GM21390 (cell line): ENCODE measurements at regions not wholly inside any gene's neighbourhood (a gene's known extent, or its start where the extent isn't known, plus 50 kb on each side); places are given as distances from the start of the nearest gene placed in this dataset.
"Not testable (repeated sequence)": the region's sequence is repeated elsewhere in the genome, so short reads cannot be mapped to it uniquely, and the experiment has no call there.

ENCODE experiments used
- ATAC-seq: cut with Tn5 transposase; IDR thresholded peaks from one replicate; pipeline ENCODE4 v1.9.1; 2021; ENCODE audit not compliant: unreplicated experiment

GRCh38 chr18:8882632-8883408 lies 177.5 kb downstream of the MTCL1 start:
- ATAC-seq, result no peak

GRCh38 chr18:8883409-8883668 lies 178.0 kb downstream of the MTCL1 start:
- ATAC-seq, result no peak

GRCh38 chr18:8887877-8888276 lies 182.5 kb downstream of the MTCL1 start:
- ATAC-seq, result not testable (repeated sequence)

DNA sequence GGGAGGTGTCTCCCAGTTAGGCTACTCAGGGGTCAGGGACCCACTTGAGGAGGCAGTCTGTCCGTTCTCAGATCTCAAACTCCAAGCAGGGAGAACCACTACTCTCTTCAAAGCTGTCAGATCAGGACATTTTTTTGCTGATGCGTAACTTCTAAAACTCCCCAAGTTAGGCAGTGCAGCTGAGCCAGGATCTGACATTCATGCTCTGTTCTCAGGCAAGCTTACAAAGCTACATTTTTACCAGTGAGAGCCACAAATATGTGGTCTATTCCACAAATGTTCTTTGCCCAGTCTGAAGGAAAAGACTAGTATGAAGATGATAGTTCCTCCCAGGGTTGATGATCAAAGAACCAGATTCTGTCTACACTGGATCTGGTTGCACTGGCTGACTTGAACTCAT lies 184.1 kb downstream of the MTCL1 start:
- ATAC-seq, result no peak

GRCh38 chr18:8890503-8890902 lies 185.1 kb downstream of the MTCL1 start:
- not testable (repeated sequence) for ATAC-seq

DNA sequence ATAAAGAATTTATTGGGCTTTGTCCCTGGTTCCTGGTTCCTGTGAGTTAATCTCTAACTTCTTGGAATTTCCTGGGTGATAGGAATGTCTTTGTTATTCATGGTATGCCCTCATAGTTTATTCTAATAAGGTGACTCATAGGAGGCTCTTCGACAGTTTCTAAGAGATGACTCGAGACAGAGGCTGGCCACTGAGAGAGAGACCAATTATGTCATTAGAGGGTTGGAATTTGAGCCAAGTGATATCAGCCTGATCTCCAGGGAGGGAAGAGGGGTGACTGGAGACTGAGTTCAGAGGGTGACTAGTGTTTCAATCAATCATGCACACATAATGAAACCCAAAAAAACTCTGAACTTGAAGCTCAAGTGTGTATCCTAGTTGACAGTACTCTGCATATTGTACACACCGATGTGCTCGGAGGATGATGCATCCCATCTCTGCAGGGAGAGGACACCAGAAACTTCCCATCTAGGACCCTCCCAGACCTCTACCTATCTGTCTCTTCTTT lies 185.7 kb downstream of the MTCL1 start:
- ATAC-seq, result no peak

DNA sequence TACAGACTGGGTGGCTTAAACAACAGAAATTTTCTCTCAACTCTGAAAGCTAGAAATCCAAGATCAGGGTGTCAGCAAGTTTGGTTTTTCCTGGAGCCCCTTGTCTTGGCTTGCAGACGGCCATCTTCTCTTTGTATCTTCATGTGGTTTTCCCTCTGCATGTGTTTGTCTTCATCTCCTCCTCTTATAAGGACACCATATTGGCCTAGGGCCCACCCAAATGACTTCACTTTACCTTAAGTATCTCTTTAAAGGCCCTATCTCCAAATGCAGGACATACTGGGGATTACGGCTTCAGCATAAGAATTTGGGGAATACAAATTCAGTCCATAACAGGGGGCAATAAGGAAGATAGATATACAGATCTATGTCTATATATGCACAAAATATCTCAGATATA lies 187.9 kb downstream of the MTCL1 start:
- ATAC-seq, result no peak

DNA sequence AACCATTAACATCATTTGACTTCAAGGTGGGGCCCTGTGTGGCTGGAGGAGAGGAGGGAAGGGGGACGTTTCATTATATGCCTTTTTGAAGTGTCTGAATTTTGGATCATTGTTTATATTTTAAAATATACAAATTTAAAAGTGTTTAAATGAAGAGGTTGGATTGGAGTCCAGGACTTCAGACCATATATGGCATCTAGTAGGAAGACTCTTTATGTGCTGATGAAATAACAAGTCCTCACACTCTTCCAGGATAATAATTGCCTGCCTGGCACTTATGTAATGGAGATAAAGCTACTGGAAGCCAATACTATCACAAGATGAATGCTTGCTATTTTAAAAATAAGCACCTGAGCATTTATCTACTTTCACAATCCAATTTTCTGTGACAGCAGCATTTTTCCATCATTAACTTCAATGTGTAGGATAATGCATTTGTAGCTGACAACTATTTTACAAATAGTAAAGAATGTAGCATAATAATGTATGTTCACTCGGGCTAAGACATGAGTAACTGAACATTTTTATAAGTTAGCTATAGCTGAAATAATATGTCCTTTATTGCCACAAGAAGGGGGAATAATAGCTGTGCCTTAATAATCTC lies 188.4 kb downstream of the MTCL1 start:
- no peak for ATAC-seq

DNA sequence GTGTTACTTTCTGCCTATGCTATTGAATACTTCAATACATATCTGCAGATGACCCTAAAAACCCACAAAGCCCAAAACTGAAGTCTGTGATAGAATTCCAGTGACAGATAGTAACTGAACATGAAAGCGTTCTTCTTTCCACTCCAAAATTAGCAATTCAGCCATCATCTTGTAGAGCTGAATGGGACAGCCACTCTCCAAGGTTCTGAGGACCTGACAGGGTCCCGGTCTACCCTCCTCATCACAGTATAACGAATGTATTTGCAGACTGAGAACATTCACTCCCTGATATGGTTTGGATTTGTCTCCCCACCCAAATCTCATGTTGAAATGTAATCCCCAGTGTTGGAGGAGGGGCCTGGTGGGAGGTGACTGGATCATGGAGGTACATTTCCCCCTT lies 189.5 kb downstream of the MTCL1 start:
- ATAC-seq, result no peak

- ATAC-seq, result no peak
Measured at GRCh38 chr18:8895341-8895740, 190.0 kb downstream of the MTCL1 start.

GRCh38 chr18:8895987-8896619 lies 190.7 kb downstream of the MTCL1 start:
- no peak for ATAC-seq

DNA sequence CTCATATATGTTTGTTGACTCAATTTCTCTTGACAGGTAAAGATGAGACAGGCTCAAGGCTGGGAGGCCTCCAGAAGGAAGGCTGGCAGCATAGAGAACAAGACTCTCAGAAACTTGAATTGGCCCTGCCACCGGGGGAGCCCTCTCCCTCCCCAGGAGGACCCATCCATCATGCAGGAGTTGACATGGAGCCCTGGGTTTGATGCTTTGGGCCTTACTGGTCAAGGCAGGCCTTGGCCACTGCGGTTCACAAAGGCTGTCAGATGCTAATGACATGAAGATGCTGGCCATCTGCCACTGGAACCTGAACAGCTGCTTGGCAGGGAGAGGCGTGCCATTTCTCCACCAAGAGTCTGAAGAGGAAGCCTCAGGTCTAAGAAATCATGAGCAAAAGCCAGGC lies 193.6 kb downstream of the MTCL1 start:
- no peak for ATAC-seq

- ATAC-seq, result no peak
Measured at GRCh38 chr18:8900552-8900951, 195.2 kb downstream of the MTCL1 start.

DNA sequence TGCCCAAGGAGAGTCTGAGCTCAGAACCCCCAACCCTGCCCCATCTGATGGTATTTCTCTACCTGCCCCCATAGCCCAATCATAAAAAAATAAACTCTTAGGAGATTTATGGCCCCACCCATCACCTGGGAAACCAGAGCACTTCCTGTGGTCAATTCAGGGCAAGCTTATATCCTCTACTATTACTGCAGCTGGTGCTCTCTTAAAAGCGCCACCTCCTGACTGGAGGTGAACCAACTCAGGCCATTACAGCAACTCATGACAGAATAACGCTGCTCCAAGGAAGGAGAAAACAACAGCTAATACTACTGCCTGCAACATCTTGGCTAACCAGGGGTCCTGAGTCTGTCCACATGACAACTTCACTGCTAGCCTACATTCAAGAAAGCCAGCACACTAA lies 195.7 kb downstream of the MTCL1 start:
- no peak for ATAC-seq

GRCh38 chr18:8904316-8904715 lies 198.2 kb upstream of the NDUFV2 start:
- no peak for ATAC-seq

GRCh38 chr18:8908792-8909510 lies 193.5 kb upstream of the NDUFV2 start:
- no peak for ATAC-seq

- no peak for ATAC-seq
Measured at GRCh38 chr18:8910186-8910822, 192.2 kb upstream of the NDUFV2 start.

DNA sequence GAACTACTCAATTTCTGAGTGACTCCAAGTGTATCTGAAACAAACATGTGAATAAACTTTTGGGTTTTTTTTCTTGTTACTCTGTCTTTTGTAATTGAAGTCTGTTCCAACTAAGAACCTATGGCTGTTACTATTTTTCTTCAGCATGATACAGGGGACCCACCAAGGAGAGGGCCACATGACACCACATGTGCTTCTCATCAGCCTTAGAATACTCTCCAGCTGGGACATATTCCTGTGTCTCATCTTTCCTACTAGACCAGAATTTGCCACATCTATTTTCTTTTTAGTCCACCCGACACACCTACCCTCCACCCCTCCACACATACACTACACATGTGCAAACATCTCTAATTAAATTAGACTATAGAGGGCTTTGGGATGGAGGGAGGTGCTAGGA lies 191.7 kb upstream of the NDUFV2 start:
- ATAC-seq, result no peak

DNA sequence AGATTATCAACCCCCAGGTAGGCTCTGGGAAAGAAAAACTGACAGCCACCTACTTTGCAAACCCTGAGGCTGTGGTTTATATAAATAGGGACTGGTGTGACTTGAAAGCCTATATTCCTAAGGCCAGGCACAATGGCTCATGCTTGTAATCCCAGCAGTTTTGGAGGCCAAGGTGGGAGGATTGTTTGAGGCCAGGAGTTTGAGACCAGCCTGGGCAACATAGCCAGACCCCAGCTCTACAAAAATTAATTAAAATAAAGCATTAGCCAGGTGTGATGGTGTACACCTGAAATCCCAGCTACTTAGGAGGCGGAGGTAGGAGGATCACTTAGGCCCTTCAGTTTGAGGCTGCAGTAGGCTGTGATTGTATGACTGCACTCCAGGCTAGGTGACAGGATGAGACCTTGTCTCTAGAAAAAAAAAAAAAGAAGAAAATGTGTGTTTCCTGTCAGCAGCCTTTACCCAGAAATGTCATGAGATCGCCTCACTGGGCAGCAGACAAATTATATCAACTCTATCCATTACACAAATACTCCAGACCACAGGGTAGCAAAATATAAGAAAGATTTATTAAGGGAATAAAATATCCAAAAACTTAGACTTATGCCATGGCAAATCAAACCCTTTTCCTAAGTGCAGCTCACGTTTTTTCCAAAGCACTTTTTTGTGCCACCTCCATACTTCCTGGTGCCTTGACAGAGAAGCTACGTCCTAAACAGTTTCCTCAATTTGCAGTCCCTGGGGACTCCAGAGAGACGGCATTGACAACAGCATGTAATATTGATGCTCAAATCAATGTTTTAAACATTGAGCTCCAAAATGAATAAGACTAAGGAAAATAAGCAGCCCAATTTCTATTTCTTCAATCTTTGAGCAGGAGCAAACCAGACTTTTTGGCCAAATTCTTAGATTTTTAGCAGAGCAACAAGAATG lies 190.8 kb upstream of the NDUFV2 start:
- no peak for ATAC-seq
